Body of pancreas (tissue), 4 donors: ENCODE measurements at regions not wholly inside any gene's neighbourhood (a gene's known extent, or its start where the extent isn't known, plus 50 kb on each side); places are given as distances from the start of the nearest gene placed in this dataset.

ENCODE experiments used
- ATAC-seq: fragments of 150-250 bp; one replicate; pipeline ENCODE4 v1.9.1; 2016
- DNase-seq, 4 donors: peaks; one replicate each; pipeline ENCODE4 v3.0.0-alpha.2; 2019
- H3K27ac ChIP-seq, 4 donors: fragments of 200-600 bp; sonication (generic); 1 replicate in 3 of 4; 2 replicates in 1 of 4; pipeline versions ENCODE4 v1.5.1 to v1.6.1; 2016 to 2019; ENCODE audit warnings: mild to moderate bottlenecking in 1 of 4, mixed read lengths in 1 of 4, moderate library complexity in 1 of 4
- H3K27me3 ChIP-seq, 2 donors: fragments of 200-600 bp; sonication (generic); one replicate each; pipeline ENCODE4 v1.6.0; 2016; ENCODE audit warnings: mild to moderate bottlenecking in 1 of 2
- H3K36me3 ChIP-seq, 2 donors: fragments of 200-600 bp; sonication (generic); replicated peaks in 1 of 2; 2 replicates each; pipeline ENCODE4 v1.5.1; 2016; ENCODE audit warnings: low read depth in 2 of 2; ENCODE audit not compliant: insufficient read depth in 1 of 2
- H3K4me1 ChIP-seq: fragments of 200-600 bp; sonication (generic); one replicate; pipeline ENCODE4 v1.6.0; 2016
- H3K4me3 ChIP-seq, 2 donors: fragments of 200-600 bp; sonication (generic); 1 replicate in 1 of 2; 2 replicates in 1 of 2; pipeline ENCODE4 v1.5.1; 2016 to 2019
- H3K9me3 ChIP-seq, 3 donors: fragments of 200-600 bp; sonication (generic); 1 replicate in 2 of 3; 2 replicates in 1 of 3; pipeline ENCODE4 v1.5.1; 2016
- POLR2A ChIP-seq, 3 donors: fragments of 450-650 bp; IDR thresholded peaks; one replicate each; pipeline ENCODE4 v1.6.1; 2016; ENCODE audit warnings: antibody characterized with exemption in 3 of 3, mild to moderate bottlenecking in 2 of 3
- WGBS, 2 donors: methylation state at CpG; one replicate each; pipeline ENCODE4 v1.1.5; 2017; 5-methylcytosine and 5-hydroxymethylcytosine counted together
- intact Hi-C: fragments of 100-400 bp; cut with DNase I; formaldehyde crosslinking; loops from one replicate; pipeline ENCODE4 v1.15.1; 2023
- TF ChIP-seq, protein P1 (sequence below), 7 experiments: fragments of 450-650 bp in 4 of 7; fragments of 200-600 bp in 3 of 7; sonication (generic) in 3 of 7; IDR thresholded peaks; one replicate each; pipeline ENCODE4 v1.5.1; 2016 to 2019; ENCODE audit warnings: antibody characterized with exemption in 7 of 7

DNA sequence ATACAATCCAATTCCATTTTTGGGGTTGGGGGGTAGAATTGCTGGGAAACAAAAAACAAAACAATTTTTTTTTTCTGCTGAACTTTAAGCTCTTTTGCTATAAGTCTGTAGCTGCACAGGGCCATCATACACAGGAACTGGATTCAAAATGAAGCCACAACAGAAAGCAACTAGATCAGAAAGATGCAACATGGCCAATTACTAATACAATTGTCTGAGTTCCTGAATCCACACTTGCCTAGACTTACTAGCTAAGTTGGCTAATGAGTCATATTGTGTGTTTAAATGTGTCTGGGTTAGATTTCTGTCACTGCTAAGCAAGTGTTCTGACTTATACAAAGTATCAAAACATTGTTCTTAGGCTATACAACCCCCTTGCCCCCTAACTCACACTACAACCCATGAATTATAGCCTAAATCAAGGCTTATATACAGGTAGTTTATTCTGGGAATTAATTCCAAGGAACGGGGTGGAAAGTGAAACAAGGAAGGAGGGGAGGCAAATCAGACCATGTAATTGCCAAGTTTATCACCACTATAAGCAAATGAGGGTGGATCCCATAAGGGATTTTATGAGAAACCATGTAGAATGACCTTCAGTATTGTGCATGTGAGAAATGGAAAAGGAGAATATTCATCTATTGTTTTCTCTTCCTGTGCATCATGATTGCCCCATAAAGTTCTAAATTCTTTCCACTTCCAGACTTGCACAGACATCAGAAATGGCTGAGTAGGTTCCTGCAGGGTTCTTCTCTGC is 337.9 kb upstream of the SORCS1 start:
- TF ChIP-seq, protein P1, sequence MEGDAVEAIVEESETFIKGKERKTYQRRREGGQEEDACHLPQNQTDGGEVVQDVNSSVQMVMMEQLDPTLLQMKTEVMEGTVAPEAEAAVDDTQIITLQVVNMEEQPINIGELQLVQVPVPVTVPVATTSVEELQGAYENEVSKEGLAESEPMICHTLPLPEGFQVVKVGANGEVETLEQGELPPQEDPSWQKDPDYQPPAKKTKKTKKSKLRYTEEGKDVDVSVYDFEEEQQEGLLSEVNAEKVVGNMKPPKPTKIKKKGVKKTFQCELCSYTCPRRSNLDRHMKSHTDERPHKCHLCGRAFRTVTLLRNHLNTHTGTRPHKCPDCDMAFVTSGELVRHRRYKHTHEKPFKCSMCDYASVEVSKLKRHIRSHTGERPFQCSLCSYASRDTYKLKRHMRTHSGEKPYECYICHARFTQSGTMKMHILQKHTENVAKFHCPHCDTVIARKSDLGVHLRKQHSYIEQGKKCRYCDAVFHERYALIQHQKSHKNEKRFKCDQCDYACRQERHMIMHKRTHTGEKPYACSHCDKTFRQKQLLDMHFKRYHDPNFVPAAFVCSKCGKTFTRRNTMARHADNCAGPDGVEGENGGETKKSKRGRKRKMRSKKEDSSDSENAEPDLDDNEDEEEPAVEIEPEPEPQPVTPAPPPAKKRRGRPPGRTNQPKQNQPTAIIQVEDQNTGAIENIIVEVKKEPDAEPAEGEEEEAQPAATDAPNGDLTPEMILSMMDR (IDR thresholded peaks at IDR 0.05): no peak
- no peak for TF ChIP-seq POLR2A (IDR thresholded peaks at IDR 0.05)
- Histone ChIP-seq H3K36me3 (no peaks in the 10 kb centered on the region), H3K27ac (no peak overlapping the region), H3K27me3 (no peaks in the 10 kb centered on the region), H3K4me1 (no peaks in the 10 kb centered on the region), H3K4me3 (no peak overlapping the region), H3K9me3 (peaks cover 0 to 12% (median 0%) of the 10 kb centered on the region in 3 donors)
- DNase-seq (no peak), ATAC-seq (no peak)
- intact Hi-C loops: no loop called here
- 48 to 60% methylated on average over 1 of the region's 1 CpG for WGBS, 2 donors

DNA sequence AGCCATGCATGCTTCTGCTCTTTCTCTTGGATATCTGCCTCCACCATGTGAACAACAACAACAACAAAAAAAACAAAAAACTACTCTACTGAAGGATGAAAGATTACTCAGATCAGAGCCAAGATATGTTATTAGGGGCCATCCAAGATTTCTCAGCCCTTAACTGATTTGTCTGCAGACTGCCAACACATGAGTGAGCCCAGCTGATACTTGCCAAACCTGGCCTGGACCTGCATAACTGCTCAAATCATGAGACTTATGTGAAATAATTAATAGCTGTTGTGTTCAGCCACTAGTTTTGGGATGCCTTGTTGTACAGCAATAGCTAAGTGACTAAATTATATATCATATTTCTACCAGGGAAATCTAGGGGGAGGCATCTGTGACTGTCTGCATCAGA is 334.5 kb upstream of the SORCS1 start:
- intact Hi-C loops: no loop called here
- Histone ChIP-seq H3K9me3 (peaks cover 0 to 11% (median 0%) of the 10 kb centered on the region in 3 donors), H3K4me3 (no peak overlapping the region), H3K27ac (no peak overlapping the region), H3K36me3 (no peaks in the 10 kb centered on the region), H3K4me1 (no peaks in the 10 kb centered on the region), H3K27me3 (no peaks in the 10 kb centered on the region)
- DNase-seq (no peak), ATAC-seq (no peak)
- TF ChIP-seq, protein P1 (IDR thresholded peaks at IDR 0.05): no peak
- no peak for TF ChIP-seq POLR2A (IDR thresholded peaks at IDR 0.05)

DNA sequence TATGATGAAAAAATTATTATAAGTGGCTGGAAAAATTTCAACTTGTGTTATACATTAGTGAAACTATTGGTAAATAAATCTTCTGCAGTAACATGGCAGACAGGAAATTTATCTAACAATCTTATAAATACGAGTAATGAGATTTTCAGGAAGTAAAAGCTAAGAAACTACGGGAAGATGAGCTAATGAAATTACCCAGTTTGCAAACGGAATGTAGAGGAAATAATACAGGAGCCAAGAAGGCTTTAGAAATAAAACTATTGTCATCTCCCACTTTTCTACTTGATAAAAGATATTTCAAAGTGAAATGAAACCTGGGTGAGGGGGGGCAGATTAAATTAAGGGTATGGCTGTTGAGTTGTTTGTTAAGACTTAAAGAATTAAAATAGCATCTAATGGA is 332.5 kb upstream of the SORCS1 start:
- no peaks in the 10 kb centered on the region for H3K4me1 ChIP-seq
- no peaks in the 10 kb centered on the region for H3K27me3 ChIP-seq
- WGBS, 2 donors: 41 to 49% methylated on average over 3 of the region's 3 CpGs
- no peak overlapping the region for H3K27ac ChIP-seq
- ATAC-seq (no peak), DNase-seq (no peak)
- intact Hi-C loops: no loop called here
- no peaks in the 10 kb centered on the region for H3K9me3 ChIP-seq
- H3K36me3 ChIP-seq: no peaks in the 10 kb centered on the region
- H3K4me3 ChIP-seq: no peak overlapping the region
- TF ChIP-seq, protein P1 (IDR thresholded peaks at IDR 0.05): no peak
- no peak for TF ChIP-seq POLR2A (IDR thresholded peaks at IDR 0.05)

DNA sequence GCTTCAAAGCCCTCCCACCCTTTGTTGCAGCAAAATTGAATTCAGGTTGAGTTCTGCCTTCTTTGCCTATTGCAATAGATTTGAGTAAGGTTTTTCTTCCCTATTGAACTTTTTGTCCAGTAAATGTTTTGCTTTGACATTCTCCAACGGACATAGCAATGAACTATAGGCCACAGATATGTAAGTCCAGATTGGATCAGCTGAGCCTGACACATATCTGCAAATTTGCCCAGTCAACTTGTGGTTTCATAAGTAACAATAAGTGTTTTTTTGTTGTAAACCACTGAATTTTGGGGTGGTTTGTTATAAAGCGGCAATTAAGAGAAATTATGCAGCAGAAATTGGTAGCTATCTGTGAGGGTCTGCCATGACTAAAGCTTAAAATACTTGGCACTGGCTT is 332.1 kb upstream of the SORCS1 start:
- Histone ChIP-seq H3K4me1 (no peaks in the 10 kb centered on the region), H3K9me3 (no peaks in the 10 kb centered on the region), H3K4me3 (no peak overlapping the region), H3K27ac (no peak overlapping the region), H3K27me3 (no peaks in the 10 kb centered on the region), H3K36me3 (no peaks in the 10 kb centered on the region)
- TF ChIP-seq, protein P1 (IDR thresholded peaks at IDR 0.05): no peak
- TF ChIP-seq POLR2A (IDR thresholded peaks at IDR 0.05): no peak
- no peak for DNase-seq
- intact Hi-C loops: no loop called here
- WGBS, 2 donors: 22 to 36% methylated on average over 2 of the region's 2 CpGs
- no peak for ATAC-seq

DNA sequence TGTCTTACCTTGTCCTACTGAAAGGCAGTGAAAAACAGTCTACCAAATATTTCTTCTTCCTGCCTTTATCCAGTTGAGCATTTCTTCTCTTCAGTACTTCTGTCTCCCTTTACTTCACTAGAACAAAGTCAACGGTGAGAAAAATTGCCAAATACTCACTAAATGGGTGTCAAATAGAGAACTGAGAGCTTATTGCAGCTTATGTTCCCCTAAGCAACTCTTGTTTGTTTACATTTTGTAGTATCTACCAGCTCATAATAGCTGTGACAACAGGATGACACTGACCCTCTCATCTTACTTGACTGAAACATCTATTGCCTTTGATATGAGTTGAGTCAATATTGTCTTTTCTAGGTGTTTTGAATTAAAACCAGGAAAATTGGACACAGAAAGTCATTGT is 327.9 kb upstream of the SORCS1 start:
- Histone ChIP-seq H3K9me3 (no peaks in the 10 kb centered on the region), H3K4me3 (no peak overlapping the region), H3K36me3 (no peaks in the 10 kb centered on the region), H3K27me3 (no peaks in the 10 kb centered on the region), H3K27ac (no peak overlapping the region), H3K4me1 (no peaks in the 10 kb centered on the region)
- no peak for ATAC-seq
- DNase-seq: no peak
- intact Hi-C loops: no loop called here
- TF ChIP-seq, protein P1 (IDR thresholded peaks at IDR 0.05): no peak
- TF ChIP-seq POLR2A (IDR thresholded peaks at IDR 0.05): no peak
- WGBS, 2 donors: 51 to 63% methylated on average over 1 of the region's 1 CpG
